B cell (primary cell): ENCODE measurements at regions not wholly inside any gene's neighbourhood (a gene's known extent, or its start where the extent isn't known, plus 50 kb on each side); places are given as distances from the start of the nearest gene placed in this dataset.

Experiments used
- ATAC-seq: fragments of 200-7000 bp; cut with Tn5 transposase; one replicate; pipeline ENCODE4 v1.10.0; 2021; ENCODE audit warnings: low read depth, mild to moderate bottlenecking, moderate number of reproducible peaks, moderate library complexity
- CTCF ChIA-PET: fragments of 350-600 bp; sonication (Branson Sonifier 250); formaldehyde crosslinking; loops from one replicate; lab custom pipeline; 2021; ENCODE audit warnings: antibody characterized with exemption, inconsistent platforms; lab: Charles Lee
- POLR2A ChIA-PET: fragments of 350-600 bp; sonication (Branson Sonifier 250); formaldehyde crosslinking; loops from one replicate; lab custom pipeline; 2021; ENCODE audit warnings: antibody characterized with exemption; lab: Charles Lee
- DNase-seq: peaks from one replicate; pipeline ENCODE4 v3.0.0; 2013
- H2AFZ ChIP-seq: 2 replicates; pipeline ENCODE4 v1.6.1; 2012; ENCODE audit warnings: mild to moderate bottlenecking, low read depth, low read length; ENCODE audit not compliant: insufficient read depth, poor library complexity, severe bottlenecking
- H3K27ac ChIP-seq, 2 donors: 1 replicate in 1 of 2; 2 replicates in 1 of 2; pipeline ENCODE4 v1.5.1; 2012 to 2013; ENCODE audit warnings: low read length in 2 of 2, mild to moderate bottlenecking in 2 of 2, moderate library complexity in 1 of 2
- H3K27me3 ChIP-seq, 4 experiments: fragments of 200-600 bp in 1 of 4; sonication (generic) in 1 of 4; replicated peaks in 1 of 4; 1 replicate in 2 of 4; 2 replicates in 2 of 4; pipeline versions ENCODE4 v1.6.1 to v1.7.0; 2013 to 2016; ENCODE audit warnings: low read length in 3 of 4, mild to moderate bottlenecking in 2 of 4, mixed read lengths in 1 of 4, moderate library complexity in 1 of 4; ENCODE audit not compliant: insufficient read depth in 4 of 4, control insufficient read depth in 3 of 4; ENCODE audit errors: control extremely low read depth in 1 of 4
- H3K36me3 ChIP-seq, 2 experiments: replicated peaks in 1 of 2; 1 replicate in 1 of 2; 2 replicates in 1 of 2; pipeline versions ENCODE4 v1.6.1 to v1.7.1; 2013; ENCODE audit warnings: low read length in 1 of 2; ENCODE audit not compliant: insufficient read depth in 2 of 2, control insufficient read depth in 1 of 2; ENCODE audit errors: control extremely low read depth in 1 of 2, extremely low read depth in 1 of 2
- H3K4me1 ChIP-seq, 2 donors: fragments of 200-600 bp in 1 of 2; sonication (generic) in 1 of 2; 1 replicate in 1 of 2; 2 replicates in 1 of 2; pipeline versions ENCODE4 v1.5.1 to v1.6.1; 2013 to 2017; ENCODE audit warnings: low read length in 2 of 2; ENCODE audit not compliant: control insufficient read depth in 2 of 2, insufficient read depth in 2 of 2
- H3K4me2 ChIP-seq: replicated peaks from 2 replicates; pipeline ENCODE3; 2012; ENCODE audit warnings: mild to moderate bottlenecking, low read depth, low read length; ENCODE audit not compliant: poor library complexity, severe bottlenecking
- H3K4me3 ChIP-seq, 5 experiments: fragments of 200-600 bp in 1 of 5; sonication (generic) in 1 of 5; 1 replicate in 3 of 5; 2 replicates in 2 of 5; pipeline versions ENCODE4 v1.5.1 to v1.7.0; 2011 to 2016; ENCODE audit warnings: low read length in 4 of 5, mild to moderate bottlenecking in 4 of 5, low read depth in 2 of 5, control low read depth in 1 of 5, moderate library complexity in 1 of 5; ENCODE audit not compliant: insufficient read depth in 1 of 5; ENCODE audit errors: control extremely low read depth in 1 of 5, extremely low read depth in 1 of 5
- H3K79me2 ChIP-seq: fragments of 200-600 bp; sonication (generic); one replicate; pipeline ENCODE4 v1.6.0; 2016; ENCODE audit warnings: low read length; ENCODE audit not compliant: control insufficient read depth, insufficient read depth
- H3K9ac ChIP-seq: fragments of 200-600 bp; sonication (generic); 2 replicates; pipeline ENCODE4 v1.6.1; 2017; ENCODE audit warnings: mild to moderate bottlenecking, low read length, moderate library complexity
- H3K9me3 ChIP-seq, 3 donors: one replicate each; pipeline versions ENCODE4 v1.6.1 to v1.7.1; 2013; ENCODE audit warnings: low read length in 2 of 3; ENCODE audit not compliant: control insufficient read depth in 2 of 3, insufficient read depth in 1 of 3; ENCODE audit errors: control extremely low read depth in 1 of 3
- H4K20me1 ChIP-seq: 2 replicates; pipeline ENCODE4 v1.6.0; 2012; ENCODE audit warnings: mild to moderate bottlenecking, low read length; ENCODE audit not compliant: insufficient read depth, control insufficient read depth, poor library complexity, severe bottlenecking
- H3K27ac Mint-ChIP-seq: one replicate; pipeline ENCODE4 v1.8.0; 2021; ENCODE audit warnings: mixed read lengths
- H3K27me3 Mint-ChIP-seq: one replicate; pipeline ENCODE4 v1.8.0; 2021; ENCODE audit warnings: mixed read lengths
- H3K4me1 Mint-ChIP-seq: one replicate; pipeline ENCODE4 v1.8.0; 2021; ENCODE audit warnings: mixed read lengths
- H3K4me3 Mint-ChIP-seq: one replicate; pipeline ENCODE4 v1.8.0; 2021; ENCODE audit warnings: mixed read lengths
- H3K9me3 Mint-ChIP-seq: one replicate; pipeline ENCODE4 v1.8.0; 2022; ENCODE audit warnings: mixed read lengths; ENCODE audit not compliant: insufficient read depth
- CTCF ChIP-seq: fragments of 200-600 bp; IDR thresholded peaks from one replicate; pipeline ENCODE4 v1.8.0; 2022; ENCODE audit warnings: antibody characterized with exemption, mild to moderate bottlenecking
- EZH2 ChIP-seq: IDR thresholded peaks from 2 replicates; pipeline ENCODE4 v1.6.1; 2012; ENCODE audit warnings: borderline replicate concordance, low read depth, mild to moderate bottlenecking, moderate library complexity, low read length; ENCODE audit not compliant: insufficient read depth, poor library complexity, severe bottlenecking
- WGBS: methylation state at CpG from one replicate; pipeline ENCODE4 v1.1.5; 2013; ENCODE audit warnings: missing lambda C conversion rate; ENCODE audit not compliant: insufficient coverage; 5-methylcytosine and 5-hydroxymethylcytosine counted together
- intact Hi-C: fragments of 100-400 bp; cut with micrococcal nuclease; formaldehyde crosslinking; loops from one replicate; pipeline ENCODE4 v1.10.0; 2022

GRCh38 chr18:71322201-71322600, 1033.4 kb downstream of the SOCS6 start:
- intact Hi-C loops = no loop called here
- Histone ChIP-seq H3K4me1 (no peaks in the 10 kb centered on the region), H2AFZ (no peak overlapping the region), H3K27ac (no peak overlapping the region), H3K4me2 (no peak overlapping the region), H3K27me3 (no peaks in the 10 kb centered on the region), H3K9ac (no peak overlapping the region), H3K79me2 (no peaks in the 10 kb centered on the region), H3K9me3 (no peaks in the 10 kb centered on the region), H4K20me1 (no peaks in the 10 kb centered on the region), H3K4me3 (no peak overlapping the region), H3K36me3 (no peaks in the 10 kb centered on the region)
- ChIA-PET CTCF (no interaction called here), POLR2A (no interaction called here)
- Mint-ChIP-seq H3K4me3 (no peak overlapping the region), H3K4me1 (no peaks in the 10 kb centered on the region), H3K27me3 (no peaks in the 10 kb centered on the region), H3K27ac (no peak overlapping the region), H3K9me3 (peaks cover 4% of the 10 kb centered on the region)
- no peak for TF ChIP-seq EZH2
- TF ChIP-seq CTCF = no peak
- ATAC-seq (no peak), DNase-seq (no peak)
- WGBS = no CpG with 5 or more reads among the region's 3 CpGs

DNA sequence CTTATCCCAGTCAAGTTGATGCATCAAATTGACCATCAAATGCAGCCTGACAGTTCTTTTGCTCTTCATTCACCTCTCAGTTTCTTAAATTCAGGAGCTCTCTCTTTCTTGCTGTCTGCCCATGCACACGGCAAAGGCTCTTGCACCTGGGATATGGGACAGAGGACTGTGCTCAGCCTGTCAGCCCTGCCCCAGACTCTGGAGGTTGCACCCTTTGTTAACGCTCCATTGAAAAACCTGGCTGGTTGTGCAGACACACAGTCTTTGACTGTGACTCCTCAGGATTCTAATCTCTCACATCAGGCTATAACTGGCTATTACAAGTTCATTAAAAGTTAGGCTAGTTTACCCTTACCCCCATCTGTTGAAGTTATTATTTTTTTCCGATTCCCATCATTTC, 1032.5 kb downstream of the SOCS6 start:
- Mint-ChIP-seq H3K4me1 (no peaks in the 10 kb centered on the region), H3K4me3 (no peak overlapping the region), H3K27me3 (no peaks in the 10 kb centered on the region), H3K9me3 (peaks cover 4% of the 10 kb centered on the region), H3K27ac (no peak overlapping the region)
- Histone ChIP-seq H3K9ac (no peak overlapping the region), H3K27me3 (no peaks in the 10 kb centered on the region), H3K27ac (no peak overlapping the region), H3K4me1 (no peaks in the 10 kb centered on the region), H2AFZ (no peak overlapping the region), H3K9me3 (no peaks in the 10 kb centered on the region), H3K4me3 (no peak overlapping the region), H3K79me2 (no peaks in the 10 kb centered on the region), H3K36me3 (no peaks in the 10 kb centered on the region), H3K4me2 (no peak overlapping the region), H4K20me1 (no peaks in the 10 kb centered on the region)
- TF ChIP-seq CTCF = no peak
- no peak for TF ChIP-seq EZH2
- ATAC-seq = no peak
- no peak for DNase-seq
- ChIA-PET POLR2A (no interaction called here), CTCF (no interaction called here)
- intact Hi-C loops = no loop called here
- 100% methylated on average over 1 of the region's 3 CpGs for WGBS
